H9 (cell line): ENCODE measurements at regions not wholly inside any gene's neighbourhood (a gene's known extent, or its start where the extent isn't known, plus 50 kb on each side); places are given as distances from the start of the nearest gene placed in this dataset.

ENCODE experiments used
- DNase-seq: peaks from one replicate; pipeline ENCODE4 v3.0.0-alpha.2; 2017
- H2AFZ ChIP-seq: one replicate; pipeline ENCODE4 v1.6.1; 2013; ENCODE audit warnings: mild to moderate bottlenecking, low read length, control low read depth, moderate library complexity
- H2AK5ac ChIP-seq: 2 replicates; pipeline ENCODE4 v1.6.1; 2013; ENCODE audit warnings: low read length, control low read depth, mixed read lengths; ENCODE audit not compliant: insufficient read length
- H2BK120ac ChIP-seq: one replicate; pipeline ENCODE4 v1.6.1; 2013; ENCODE audit warnings: low read depth, mild to moderate bottlenecking, low read length, control low read depth, inconsistent platforms; ENCODE audit not compliant: poor library complexity, severe bottlenecking
- H2BK12ac ChIP-seq: 2 replicates; pipeline ENCODE4 v1.6.1; 2013; ENCODE audit warnings: low read length, control low read depth, mixed read lengths, low read depth; ENCODE audit not compliant: insufficient read length
- H2BK15ac ChIP-seq: 2 replicates; pipeline ENCODE4 v1.6.1; 2013; ENCODE audit warnings: low read depth, low read length, control low read depth
- H2BK20ac ChIP-seq: one replicate; pipeline ENCODE4 v1.6.1; 2013; ENCODE audit warnings: low read depth, mild to moderate bottlenecking, low read length, control low read depth, inconsistent platforms; ENCODE audit not compliant: poor library complexity, severe bottlenecking
- H2BK5ac ChIP-seq: 2 replicates; pipeline ENCODE4 v1.6.1; 2013; ENCODE audit warnings: low read length, control low read depth, mixed read lengths; ENCODE audit not compliant: insufficient read length
- H3K14ac ChIP-seq: 2 replicates; pipeline ENCODE4 v1.6.1; 2013; ENCODE audit warnings: low read length, control low read depth; ENCODE audit not compliant: insufficient read depth
- H3K18ac ChIP-seq: 2 replicates; pipeline ENCODE4 v1.6.1; 2013; ENCODE audit warnings: low read depth, mild to moderate bottlenecking, mixed read lengths, low read length, control low read depth; ENCODE audit not compliant: insufficient read length
- H3K23ac ChIP-seq: 2 replicates; pipeline ENCODE4 v1.6.1; 2013; ENCODE audit warnings: low read length, control low read depth, mixed read lengths, low read depth; ENCODE audit not compliant: insufficient read length
- H3K23me2 ChIP-seq: 2 replicates; pipeline ENCODE4 v1.6.1; 2013; ENCODE audit warnings: low read depth, mild to moderate bottlenecking, mixed read lengths, low read length, control low read depth; ENCODE audit not compliant: insufficient read length, poor library complexity, severe bottlenecking
- H3K27ac ChIP-seq: 2 replicates; pipeline ENCODE4 v1.5.1; 2013; ENCODE audit warnings: low read length, control low read depth, mixed read lengths, low read depth; ENCODE audit not compliant: insufficient read length
- H3K27me3 ChIP-seq: 2 replicates; pipeline ENCODE4 v1.6.1; 2013; ENCODE audit warnings: low read length, control low read depth, inconsistent platforms; ENCODE audit not compliant: insufficient read depth
- H3K4ac ChIP-seq: 2 replicates; pipeline ENCODE4 v1.6.1; 2013; ENCODE audit warnings: low read depth, mild to moderate bottlenecking, control low read depth, inconsistent platforms, low read length, moderate library complexity
- H3K4me1 ChIP-seq: 2 replicates; pipeline ENCODE4 v1.6.1; 2013; ENCODE audit warnings: low read length, control low read depth, inconsistent platforms; ENCODE audit not compliant: insufficient read depth
- H3K4me2 ChIP-seq: 2 replicates; pipeline ENCODE4 v1.6.1; 2013; ENCODE audit warnings: low read length, control low read depth, mixed read lengths; ENCODE audit not compliant: insufficient read length, insufficient read depth
- H3K56ac ChIP-seq: 2 replicates; pipeline ENCODE4 v1.6.1; 2013; ENCODE audit warnings: low read depth, mild to moderate bottlenecking, mixed read lengths, low read length, control low read depth; ENCODE audit not compliant: insufficient read length
- H3K79me1 ChIP-seq: 2 replicates; pipeline ENCODE4 v1.6.1; 2013; ENCODE audit warnings: low read depth, mild to moderate bottlenecking, moderate library complexity, low read length, control low read depth, inconsistent platforms; ENCODE audit not compliant: insufficient read depth, poor library complexity, severe bottlenecking
- H3K79me2 ChIP-seq: 2 replicates; pipeline ENCODE4 v1.6.1; 2013; ENCODE audit warnings: low read length, control low read depth, inconsistent platforms; ENCODE audit not compliant: insufficient read depth
- H3K9ac ChIP-seq: 2 replicates; pipeline ENCODE4 v1.6.1; 2013; ENCODE audit warnings: low read length, control low read depth, mixed read lengths; ENCODE audit not compliant: insufficient read length; ENCODE audit errors: extremely low read depth
- H3K9me3 ChIP-seq: one replicate; pipeline ENCODE4 v1.6.1; 2013; ENCODE audit warnings: low read depth, low read length, inconsistent platforms; ENCODE audit not compliant: control insufficient read depth
- H3T11ph ChIP-seq: one replicate; pipeline ENCODE4 v1.6.1; 2013; ENCODE audit warnings: mild to moderate bottlenecking, low read length, control low read depth, inconsistent platforms
- H4K20me1 ChIP-seq: one replicate; pipeline ENCODE4 v1.6.1; 2013; ENCODE audit not compliant: control insufficient read depth, insufficient read length, insufficient read depth
- H4K5ac ChIP-seq: 2 replicates; pipeline ENCODE4 v1.6.1; 2013; ENCODE audit warnings: low read depth, mild to moderate bottlenecking, mixed read lengths, low read length, control low read depth; ENCODE audit not compliant: insufficient read length
- H4K8ac ChIP-seq: replicated peaks from 2 replicates; pipeline ENCODE4 v1.6.1; 2013; ENCODE audit warnings: low read length, control low read depth, mixed read lengths, low read depth; ENCODE audit not compliant: insufficient read length
- H4K91ac ChIP-seq: 2 replicates; pipeline ENCODE4 v1.6.1; 2013; ENCODE audit warnings: low read depth, mild to moderate bottlenecking, moderate library complexity, mixed read lengths, low read length, control low read depth; ENCODE audit not compliant: insufficient read length
- H3K27ac Mint-ChIP-seq, 3 experiments: 2 replicates in 2 of 3; 3 replicates in 1 of 3; pipeline ENCODE4 v1.8.0; 2020 to 2021; ENCODE audit warnings: mixed read lengths in 3 of 3, mild to moderate bottlenecking in 1 of 3, moderate library complexity in 1 of 3
- H3K27me3 Mint-ChIP-seq: 2 replicates; pipeline ENCODE4 v1.8.0; 2021; ENCODE audit warnings: low read depth, mild to moderate bottlenecking, moderate library complexity, mixed read lengths
- H3K36me3 Mint-ChIP-seq, 3 experiments: 2 replicates in 2 of 3; 3 replicates in 1 of 3; pipeline ENCODE4 v1.8.0; 2020 to 2021; ENCODE audit warnings: low read depth in 3 of 3, mixed read lengths in 3 of 3; ENCODE audit not compliant: insufficient read depth in 1 of 3
- H3K4me1 Mint-ChIP-seq, 2 experiments: 2 replicates each; pipeline ENCODE4 v1.8.0; 2020; ENCODE audit warnings: mixed read lengths in 2 of 2
- H3K4me3 Mint-ChIP-seq, 2 experiments: 2 replicates in 1 of 2; 3 replicates in 1 of 2; pipeline ENCODE4 v1.8.0; 2020 to 2021; ENCODE audit warnings: mild to moderate bottlenecking in 2 of 2, mixed read lengths in 2 of 2, moderate library complexity in 1 of 2
- H3K9me3 Mint-ChIP-seq, 2 experiments: 2 replicates in 1 of 2; 3 replicates in 1 of 2; pipeline ENCODE4 v1.8.0; 2020; ENCODE audit warnings: mild to moderate bottlenecking in 2 of 2, mixed read lengths in 2 of 2, moderate library complexity in 1 of 2
- CTCF ChIP-seq: fragments of 200-600 bp; sonication (generic); conservative IDR thresholded peaks from 3 replicates; pipeline ENCODE4 v1.8.0; 2021; ENCODE audit warnings: antibody characterized with exemption, mild to moderate bottlenecking
- WGBS: extraction: QIAGEN DNeasy Blood & Tissue Kit; methylation state at CpG from one replicate; pipeline ENCODE4 v1.1.7; 2013; ENCODE audit warnings: missing lambda C conversion rate, low lambda C conversion rate, mixed read lengths; ENCODE audit not compliant: insufficient read length; ENCODE audit errors: extremely low coverage; 5-methylcytosine and 5-hydroxymethylcytosine counted together

- Histone ChIP-seq H3K56ac (no peak overlapping the region), H2AFZ (no peak overlapping the region), H3K27me3 (no peaks in the 10 kb centered on the region), H3K79me1 (no peaks in the 10 kb centered on the region), H3K4ac (no peak overlapping the region), H3K14ac (no peak overlapping the region), H3K27ac (no peak overlapping the region), H4K8ac (no peak overlapping the region), H2BK12ac (no peak overlapping the region), H3K9me3 (no peaks in the 10 kb centered on the region), H3K4me1 (peaks cover 10% of the 10 kb centered on the region), H2BK20ac (no peak overlapping the region), H3K4me2 (no peak overlapping the region), H2BK120ac (no peak overlapping the region), H4K20me1 (no peaks in the 10 kb centered on the region), H3K18ac (no peak overlapping the region), H3T11ph (no peak overlapping the region), H3K9ac (no peak overlapping the region), H2BK5ac (no peak overlapping the region), H4K5ac (no peak overlapping the region), H3K23me2 (no peaks in the 10 kb centered on the region), H2BK15ac (no peak overlapping the region), H3K79me2 (no peaks in the 10 kb centered on the region), H3K23ac (no peak overlapping the region), H4K91ac (no peak overlapping the region), H2AK5ac (no peak overlapping the region)
- Mint-ChIP-seq H3K27me3 (peaks cover 21% of the 10 kb centered on the region), H3K36me3 (no peaks in the 10 kb centered on the region; a peak in 1 of 7 replicates), H3K4me3 (no peak overlapping the region), H3K4me1 (peaks cover 32 to 35% of the 10 kb centered on the region in 2 experiments), H3K27ac (no peak overlapping the region), H3K9me3 (no peaks in the 10 kb centered on the region)
- TF ChIP-seq CTCF = no peak
- no peak for DNase-seq
- WGBS = no CpG with 5 or more reads among the region's 2 CpGs
These were observed 138.7 kb downstream of the FAM204A start for GRCh38 chr10:118203461-118203860.
